ENCODE measurements at regions not wholly inside any gene's neighbourhood (a gene's known extent, or its start where the extent isn't known, plus 50 kb on each side); places are given as distances from the start of the nearest gene placed in this dataset.

- TF ChIP-seq E2F8 (IDR thresholded peaks at IDR 0.05; ENCODE audit: low read depth, partially characterized antibody) (no peak), CHD2 (IDR thresholded peaks at IDR 0.05; ENCODE audit: borderline replicate concordance, low read depth, low read length) (no peak), CUX1 (IDR thresholded peaks at IDR 0.05; ENCODE audit: insufficient replicate concordance, low read depth, low read length) (no peak), NR2C2 (IDR thresholded peaks at IDR 0.05; ENCODE audit: borderline replicate concordance, control insufficient read depth, insufficient read length, low read depth) (no peak)
Measured at GRCh38 chr2:189369566-189369965, 71.7 kb upstream of the WDR75 start (continued).

GRCh38 chr2:189370719-189371118 lies 70.6 kb upstream of the WDR75 start:
- WGBS (ENCODE audit: insufficient coverage, insufficient replicate concordance, low lambda C conversion rate, missing lambda C conversion rate), result 6% methylated on average over 3 of the region's 3 CpGs
- Histone ChIP-seq H3K4me2 (ENCODE audit: control insufficient read depth, insufficient read depth) (no peak overlapping the region), H3K27me3 (replicated peaks in 1 of 2; ENCODE audit: control insufficient read depth in 2 of 2, insufficient read depth in 2 of 2, low read length in 1 of 2) (no peaks in the 10 kb centered on the region), H3K27ac (ENCODE audit: control insufficient read depth, insufficient read depth) (no peak overlapping the region), H3K9me3 (replicated peaks; ENCODE audit: control insufficient read depth, insufficient read depth, low read length) (no peaks in the 10 kb centered on the region), H3K9ac (ENCODE audit: control insufficient read depth, insufficient read depth, low read length) (no peak overlapping the region), H4K20me1 (ENCODE audit: control insufficient read depth, insufficient read depth) (no peaks in the 10 kb centered on the region), H3K4me1 (ENCODE audit: control insufficient read depth, insufficient read depth, low read length) (no peaks in the 10 kb centered on the region), H3K4me3 (no peak overlapping the region), H2AFZ (ENCODE audit: control insufficient read depth, low read depth, low read length) (no peak overlapping the region), H3K36me3 (ENCODE audit: control insufficient read depth in 2 of 2, insufficient read depth in 2 of 2, low read length in 1 of 2) (no peaks in the 10 kb centered on the region), H3K79me2 (ENCODE audit: control insufficient read depth, insufficient read depth, low read length) (no peaks in the 10 kb centered on the region)
- ATAC-seq (no peak), DNase-seq (ENCODE audit: low read depth, low spot score) (no peak), FAIRE-seq (no peak)
- SMC1A ChIA-PET (ENCODE audit: uncharacterized antibody, unreplicated experiment), result interaction anchor here (1.7 kb wide), 1 partner anchor 10 kb away, joined by 4 read pairs; no protein-coding TSS in a partner anchor
- BruUV-seq (replicated peaks), result no TSS peak
- in situ Hi-C loops (cut with MboI), result no loop called here
- intact Hi-C loops (cut with micrococcal nuclease; ENCODE audit: unreplicated experiment), result no loop called here
- CTCF ChIA-PET, result no interaction called here
- RAD21 ChIA-PET (ENCODE audit: unreplicated experiment), result no interaction called here
- POLR2A ChIA-PET, result no interaction called here
- TF ChIP-seq RELA (IDR thresholded peaks at IDR 0.05; ENCODE audit: borderline replicate concordance, partially characterized antibody), result no peak
- TF ChIP-seq ASH2L (IDR thresholded peaks at IDR 0.05; ENCODE audit: borderline replicate concordance, low read depth), result no peak
- TF ChIP-seq ZNF274 (IDR thresholded peaks at IDR 0.05; ENCODE audit: insufficient read depth, insufficient read length), result no peak
- TF ChIP-seq MTA2 (IDR thresholded peaks at IDR 0.05; ENCODE audit: low read depth), result no peak
- no peak for TF ChIP-seq MYB (IDR thresholded peaks at IDR 0.05; ENCODE audit: borderline replicate concordance, low read depth, low read length)
- no peak for TF ChIP-seq CEBPB (IDR thresholded peaks at IDR 0.05; ENCODE audit: borderline replicate concordance in 1 of 2, low read depth in 2 of 2, low read length in 2 of 2)
- no peak for TF ChIP-seq TARDBP (IDR thresholded peaks at IDR 0.05; ENCODE audit: borderline replicate concordance)
- TF ChIP-seq KDM1A (IDR thresholded peaks at IDR 0.05; ENCODE audit: borderline replicate concordance), result no peak
- no peak for TF ChIP-seq RFX5 (IDR thresholded peaks at IDR 0.05; ENCODE audit: low read depth, low read length)

Measured in GM12878 (cell line).